ENCODE measurements at regions not wholly inside any gene's neighbourhood (a gene's known extent, or its start where the extent isn't known, plus 50 kb on each side); places are given as distances from the start of the nearest gene placed in this dataset.
"Not testable (repeated sequence)": the region's sequence is repeated elsewhere in the genome, so short reads cannot be mapped to it uniquely, and the experiment has no call there.

GRCh38 chr13:18276280-18276679 is 905.3 kb downstream of the TUBA3C start:
- not testable (repeated sequence) for TF ChIP-seq CTCF (conservative IDR thresholded peaks at IDR 0.05; ENCODE audit: low read depth, low read length); EZH2 (IDR thresholded peaks at IDR 0.05; ENCODE audit: low read length, unreplicated experiment)
